Medulla oblongata (tissue), 1 donor: ENCODE measurements at regions not wholly inside any gene's neighbourhood (a gene's known extent, or its start where the extent isn't known, plus 50 kb on each side); places are given as distances from the start of the nearest gene placed in this dataset.
"Not testable (repeated sequence)": the region's sequence is repeated elsewhere in the genome, so short reads cannot be mapped to it uniquely, and the experiment has no call there.

Experiments
- DNase-seq: peaks from one replicate; pipeline ENCODE4 v3.0.0-alpha.2; 2015; ENCODE audit errors: extremely low spot score

GRCh38 chr3:65173841-65174240 is 486.0 kb upstream of the ADAMTS9 start:
- DNase-seq, result no peak

GRCh38 chr3:65172209-65172608 is 484.4 kb upstream of the ADAMTS9 start:
- DNase-seq, result no peak

- DNase-seq, result peak; percentile 55
These were observed 482.7 kb upstream of the ADAMTS9 start for GRCh38 chr3:65170390-65171042.

GRCh38 chr3:65169961-65170360 is 482.2 kb upstream of the ADAMTS9 start:
- DNase-seq, result no peak

- DNase-seq, result no peak
These were observed 480.7 kb upstream of the ADAMTS9 start for GRCh38 chr3:65168547-65168946.

- DNase-seq, result no peak
These were observed 478.7 kb upstream of the ADAMTS9 start for GRCh38 chr3:65166531-65166930.

- DNase-seq, result no peak
These were observed 470.2 kb upstream of the ADAMTS9 start for GRCh38 chr3:65158023-65158422.

GRCh38 chr3:65153850-65154512 is 466.2 kb upstream of the ADAMTS9 start:
- no peak for DNase-seq

GRCh38 chr3:65151666-65152065 is 463.9 kb upstream of the ADAMTS9 start:
- no peak for DNase-seq

GRCh38 chr3:65149877-65150276 is 462.1 kb upstream of the ADAMTS9 start:
- DNase-seq, result no peak

GRCh38 chr3:65148687-65149086 is 460.9 kb upstream of the ADAMTS9 start:
- no peak for DNase-seq

GRCh38 chr3:65146179-65146578 is 458.4 kb upstream of the ADAMTS9 start:
- DNase-seq, result no peak

GRCh38 chr3:65145680-65146079 is 457.9 kb upstream of the ADAMTS9 start:
- no peak for DNase-seq

- no peak for DNase-seq
These were observed 457.1 kb upstream of the ADAMTS9 start for GRCh38 chr3:65144791-65145351.

- no peak for DNase-seq
These were observed 454.7 kb upstream of the ADAMTS9 start for GRCh38 chr3:65142456-65142855.

GRCh38 chr3:65138556-65138955 is 450.8 kb upstream of the ADAMTS9 start:
- DNase-seq, result no peak

- not testable (repeated sequence) for DNase-seq
These were observed 446.0 kb upstream of the ADAMTS9 start for GRCh38 chr3:65133752-65134151.

- DNase-seq, result no peak
These were observed 443.0 kb upstream of the ADAMTS9 start for GRCh38 chr3:65130782-65131181.

GRCh38 chr3:65128346-65128745 is 440.5 kb upstream of the ADAMTS9 start:
- DNase-seq, result no peak

- DNase-seq, result peak; percentile 13
These were observed 439.0 kb upstream of the ADAMTS9 start for GRCh38 chr3:65126527-65127410.

- DNase-seq, result not testable (repeated sequence)
These were observed 432.4 kb upstream of the ADAMTS9 start for GRCh38 chr3:65120156-65120555.

- DNase-seq, result no peak
These were observed 431.2 kb upstream of the ADAMTS9 start for GRCh38 chr3:65118912-65119499.
